Transverse colon (tissue), 4 donors: ENCODE measurements at regions not wholly inside any gene's neighbourhood (a gene's known extent, or its start where the extent isn't known, plus 50 kb on each side); places are given as distances from the start of the nearest gene placed in this dataset.

Experiments used
- DNase-seq: peaks from one replicate; pipeline ENCODE4 v3.0.0-alpha.2; 2019
- H3K27ac ChIP-seq, 4 donors: fragments of 200-600 bp; sonication (generic); 2 replicates each; pipeline ENCODE4 v1.5.1; 2016 to 2018; ENCODE audit warnings: inconsistent platforms in 4 of 4
- H3K27me3 ChIP-seq: fragments of 200-600 bp; sonication (generic); 2 replicates; pipeline ENCODE4 v1.5.1; 2017; ENCODE audit warnings: inconsistent platforms
- H3K36me3 ChIP-seq, 4 donors: fragments of 200-600 bp; sonication (generic); 2 replicates each; pipeline ENCODE4 v1.5.1; 2017 to 2019; ENCODE audit warnings: inconsistent platforms in 4 of 4
- H3K4me1 ChIP-seq, 4 donors: fragments of 200-600 bp; sonication (generic); 2 replicates each; pipeline ENCODE4 v1.5.1; 2017 to 2020; ENCODE audit warnings: inconsistent platforms in 4 of 4
- H3K4me3 ChIP-seq, 4 donors: fragments of 200-600 bp; sonication (generic); 1 replicate in 1 of 4; 2 replicates in 3 of 4; pipeline versions ENCODE4 v1.5.1 to v1.6.1; 2017 to 2019; ENCODE audit warnings: inconsistent platforms in 4 of 4
- H3K9me3 ChIP-seq, 2 donors: fragments of 200-600 bp; sonication (generic); 2 replicates each; pipeline ENCODE4 v1.5.1; 2017 to 2019; ENCODE audit warnings: inconsistent platforms in 2 of 2
- EP300 ChIP-seq: sonication (generic); formaldehyde crosslinking; IDR thresholded peaks from one replicate; pipeline ENCODE4 v1.6.1; 2017; ENCODE audit warnings: antibody characterized with exemption, low read depth
- POLR2A ChIP-seq: fragments of 450-650 bp; IDR thresholded peaks from one replicate; pipeline ENCODE4 v1.6.1; 2016; ENCODE audit warnings: antibody characterized with exemption, mild to moderate bottlenecking, moderate library complexity
- POLR2AphosphoS5 ChIP-seq, 3 donors: sonication (generic); formaldehyde crosslinking; IDR thresholded peaks; one replicate each; pipeline ENCODE4 v1.6.1; 2016; ENCODE audit warnings: antibody characterized with exemption in 3 of 3
- WGBS, 2 donors: methylation state at CpG; one replicate each; pipeline ENCODE4 v1.1.5; 2018; ENCODE audit warnings: low coverage in 1 of 2; 5-methylcytosine and 5-hydroxymethylcytosine counted together
- in situ Hi-C, 4 donors: fragments of 200-750 bp; cut with MboI; loops; one replicate each; pipeline versions ENCODE4 v1.15.0 to v1.15.1; 2017; ENCODE audit warnings: low sequenced_read_pairs in 3 of 4, low pct_ligation_motif_present in 1 of 4, low pct_unique_long_range_greater_than_20kb in 1 of 4
- intact Hi-C: fragments of 100-400 bp; cut with DNase I; formaldehyde crosslinking; loops from one replicate; pipeline ENCODE4 v1.15.1; 2023; ENCODE audit warnings: low total_unique reads
- TF ChIP-seq, protein P1 (sequence below), 5 experiments: fragments of 200-600 bp in 3 of 5; fragments of 450-650 bp in 2 of 5; sonication (generic) in 3 of 5; IDR thresholded peaks; 1 replicate in 2 of 5; 2 replicates in 3 of 5; pipeline ENCODE4 v1.5.1; 2016 to 2017; ENCODE audit warnings: antibody characterized with exemption in 5 of 5, inconsistent platforms in 3 of 5, mild to moderate bottlenecking in 2 of 5, moderate library complexity in 1 of 5

GRCh38 chr3:81908561-81908960, 147.1 kb upstream of the GBE1 start:
- whole genome bisulfite sequencing, 2 donors = 31 to 38% methylated on average over 4 to 5 of the region's 5 CpGs
- intact Hi-C loops = no loop called here
- Histone ChIP-seq H3K4me3 (no peak overlapping the region), H3K36me3 (no peaks in the 10 kb centered on the region), H3K27ac (no peak overlapping the region), H3K9me3 (no peaks in the 10 kb centered on the region), H3K27me3 (no peaks in the 10 kb centered on the region), H3K4me1 (no peaks in the 10 kb centered on the region)
- DNase-seq = no peak
- TF ChIP-seq, protein P1, sequence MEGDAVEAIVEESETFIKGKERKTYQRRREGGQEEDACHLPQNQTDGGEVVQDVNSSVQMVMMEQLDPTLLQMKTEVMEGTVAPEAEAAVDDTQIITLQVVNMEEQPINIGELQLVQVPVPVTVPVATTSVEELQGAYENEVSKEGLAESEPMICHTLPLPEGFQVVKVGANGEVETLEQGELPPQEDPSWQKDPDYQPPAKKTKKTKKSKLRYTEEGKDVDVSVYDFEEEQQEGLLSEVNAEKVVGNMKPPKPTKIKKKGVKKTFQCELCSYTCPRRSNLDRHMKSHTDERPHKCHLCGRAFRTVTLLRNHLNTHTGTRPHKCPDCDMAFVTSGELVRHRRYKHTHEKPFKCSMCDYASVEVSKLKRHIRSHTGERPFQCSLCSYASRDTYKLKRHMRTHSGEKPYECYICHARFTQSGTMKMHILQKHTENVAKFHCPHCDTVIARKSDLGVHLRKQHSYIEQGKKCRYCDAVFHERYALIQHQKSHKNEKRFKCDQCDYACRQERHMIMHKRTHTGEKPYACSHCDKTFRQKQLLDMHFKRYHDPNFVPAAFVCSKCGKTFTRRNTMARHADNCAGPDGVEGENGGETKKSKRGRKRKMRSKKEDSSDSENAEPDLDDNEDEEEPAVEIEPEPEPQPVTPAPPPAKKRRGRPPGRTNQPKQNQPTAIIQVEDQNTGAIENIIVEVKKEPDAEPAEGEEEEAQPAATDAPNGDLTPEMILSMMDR (IDR thresholded peaks at IDR 0.05) = no peak
- no peak for TF ChIP-seq POLR2AphosphoS5 (IDR thresholded peaks at IDR 0.05)
- no peak for TF ChIP-seq POLR2A
- in situ Hi-C loops = no loop called here

DNA sequence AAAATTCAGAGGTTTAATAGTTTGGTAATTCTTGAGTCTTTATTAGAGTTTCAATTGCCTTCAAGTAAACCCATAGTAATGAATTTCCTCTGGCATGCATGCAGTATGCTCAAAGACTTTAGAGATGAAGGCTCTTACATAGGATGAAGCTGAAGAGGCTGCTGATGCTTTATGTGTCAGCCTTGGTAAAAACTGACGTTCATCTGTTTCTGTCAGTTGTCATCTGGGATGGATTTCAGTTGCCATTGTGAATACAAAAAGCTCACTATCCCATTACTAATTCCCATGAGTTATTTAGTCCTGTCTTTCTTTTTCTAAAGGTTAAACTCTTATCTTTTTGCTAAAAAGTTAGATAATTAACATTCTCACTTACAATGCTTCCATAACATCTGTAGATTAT, 136.9 kb upstream of the GBE1 start:
- no peak for TF ChIP-seq POLR2AphosphoS5 (IDR thresholded peaks at IDR 0.05)
- TF ChIP-seq EP300 = no peak
- TF ChIP-seq POLR2A = no peak
- TF ChIP-seq, protein P1 (IDR thresholded peaks at IDR 0.05) = no peak
- in situ Hi-C loops = no loop called here
- Histone ChIP-seq H3K4me3 (no peak overlapping the region), H3K27ac (no peak overlapping the region), H3K36me3 (no peaks in the 10 kb centered on the region), H3K4me1 (no peaks in the 10 kb centered on the region), H3K9me3 (no peaks in the 10 kb centered on the region), H3K27me3 (no peaks in the 10 kb centered on the region)
- intact Hi-C loops = no loop called here
- WGBS, 2 donors = 63 to 86% methylated on average over 1 of the region's 1 CpG
- DNase-seq = no peak

- TF ChIP-seq EP300 = no peak
- TF ChIP-seq POLR2AphosphoS5 (IDR thresholded peaks at IDR 0.05) = no peak
- TF ChIP-seq, protein P1 (IDR thresholded peaks at IDR 0.05) = no peak
- no peak for TF ChIP-seq POLR2A
- in situ Hi-C loops (no loop called here), intact Hi-C loops (no loop called here)
- 65 to 71% methylated on average over 2 to 4 of the region's 4 CpGs for WGBS, 2 donors
- no peaks in the 10 kb centered on the region for H3K27me3 ChIP-seq
- H3K36me3 ChIP-seq = no peaks in the 10 kb centered on the region
- no peaks in the 10 kb centered on the region for H3K9me3 ChIP-seq
- no peak for DNase-seq
- no peak overlapping the region for H3K4me3 ChIP-seq
- H3K4me1 ChIP-seq = no peaks in the 10 kb centered on the region
- H3K27ac ChIP-seq = no peak overlapping the region
These were observed 133.2 kb upstream of the GBE1 start for GRCh38 chr3:81894598-81894997.

DNA sequence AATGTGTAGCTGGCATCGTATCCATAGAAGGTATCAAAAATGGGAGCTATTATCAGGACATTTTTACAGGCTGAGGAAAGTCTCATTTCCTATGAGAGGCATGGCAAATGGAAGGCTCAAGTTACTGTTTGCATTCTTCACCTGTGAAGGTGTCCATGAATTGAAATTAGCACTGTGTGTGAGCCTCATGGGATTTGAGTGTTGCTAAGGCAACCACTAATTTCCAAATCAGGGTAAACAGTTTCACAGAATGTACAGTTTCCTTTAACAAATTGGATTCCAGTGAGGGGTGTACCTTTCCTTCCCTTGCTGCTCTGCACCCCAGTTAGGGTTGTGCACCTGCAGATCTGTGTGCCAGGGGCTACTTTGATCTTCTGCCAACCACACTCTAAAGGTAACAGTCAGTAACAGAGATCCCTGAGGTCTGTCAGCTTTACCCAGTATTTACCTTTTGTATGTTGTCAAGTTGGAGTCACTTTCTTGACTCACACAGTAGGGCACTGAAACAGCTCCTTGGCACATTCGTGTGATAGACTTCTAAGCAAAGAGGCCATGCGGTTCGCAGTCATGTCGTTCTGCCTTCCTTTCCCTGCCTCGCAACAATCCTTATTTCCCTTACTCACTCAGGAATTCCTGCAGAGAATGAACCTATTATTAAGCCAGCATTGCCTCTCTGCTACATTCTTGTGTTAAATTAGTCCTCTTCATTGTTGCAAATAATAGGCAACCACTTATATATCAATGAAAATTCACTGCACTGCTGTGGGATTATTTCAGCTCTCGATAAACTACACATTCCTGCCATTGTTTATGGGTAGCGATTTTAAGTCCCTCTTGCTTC, 129.8 kb upstream of the GBE1 start:
- Histone ChIP-seq H3K36me3 (no peaks in the 10 kb centered on the region), H3K27me3 (no peaks in the 10 kb centered on the region), H3K27ac (no peak overlapping the region), H3K9me3 (no peaks in the 10 kb centered on the region), H3K4me1 (no peaks in the 10 kb centered on the region), H3K4me3 (no peak overlapping the region)
- intact Hi-C loops = no loop called here
- WGBS, 2 donors = 86 to 88% methylated on average over 8 of the region's 8 CpGs
- DNase-seq = no peak
- in situ Hi-C loops = no loop called here
- TF ChIP-seq, protein P1 (IDR thresholded peaks at IDR 0.05) = no peak
- TF ChIP-seq EP300 (no peak), POLR2A (no peak), POLR2AphosphoS5 (IDR thresholded peaks at IDR 0.05) (no peak)
